HFF-Myc (cell line): ENCODE measurements at regions not wholly inside any gene's neighbourhood (a gene's known extent, or its start where the extent isn't known, plus 50 kb on each side); places are given as distances from the start of the nearest gene placed in this dataset.

Experiments
- DNase-seq: peaks from one replicate; pipeline ENCODE4 v3.0.0-alpha.2; 2011; ENCODE audit warnings: low read depth; ENCODE audit errors: extremely low read depth
- H3K4me3 ChIP-seq: replicated peaks from 2 replicates; pipeline ENCODE4 v1.5.1; 2011; ENCODE audit warnings: low read depth, mild to moderate bottlenecking, control low read depth, low read length
- CTCF ChIP-seq: IDR thresholded peaks from 2 replicates; pipeline ENCODE4 v1.5.1; 2012; ENCODE audit warnings: mild to moderate bottlenecking, low read depth, low read length, control low read depth; ENCODE audit errors: missing control alignments

GRCh38 chr9:27665136-27665535, 91.9 kb upstream of the C9orf72 start:
- DNase-seq = no peak
- no peak for TF ChIP-seq CTCF
- H3K4me3 ChIP-seq = no peak overlapping the region

GRCh38 chr9:27668280-27668679, 95.0 kb upstream of the C9orf72 start:
- no peak for TF ChIP-seq CTCF

GRCh38 chr9:27671636-27672035, 98.4 kb upstream of the C9orf72 start:
- no peak overlapping the region for H3K4me3 ChIP-seq
- no peak for TF ChIP-seq CTCF
- no peak for DNase-seq

More at GRCh38 chr9:27668280-27668679, 95.0 kb upstream of the C9orf72 start:
- DNase-seq = no peak
- H3K4me3 ChIP-seq = no peak overlapping the region

- DNase-seq = no peak
- no peak overlapping the region for H3K4me3 ChIP-seq
- TF ChIP-seq CTCF = no peak
Observed at GRCh38 chr9:27672718-27673117, 99.4 kb upstream of the C9orf72 start.

- no peak overlapping the region for H3K4me3 ChIP-seq
- DNase-seq = no peak
- no peak for TF ChIP-seq CTCF
Observed at GRCh38 chr9:27673641-27674040, 100.4 kb upstream of the C9orf72 start.

- no peak for DNase-seq
- H3K4me3 ChIP-seq = no peak overlapping the region
- no peak for TF ChIP-seq CTCF
Observed at GRCh38 chr9:27675354-27675753, 102.1 kb upstream of the C9orf72 start.

- no peak overlapping the region for H3K4me3 ChIP-seq
- TF ChIP-seq CTCF = no peak
- no peak for DNase-seq
Observed at GRCh38 chr9:27676827-27677226, 103.5 kb upstream of the C9orf72 start.
